ENCODE measurements at regions not wholly inside any gene's neighbourhood (a gene's known extent, or its start where the extent isn't known, plus 50 kb on each side); places are given as distances from the start of the nearest gene placed in this dataset.
"Not testable (repeated sequence)": the region's sequence is repeated elsewhere in the genome, so short reads cannot be mapped to it uniquely, and the experiment has no call there.

- no peak for DNase-seq
Observed at GRCh38 chr3:72082776-72083462, 298.0 kb upstream of the PROK2 start.

- no peak for DNase-seq
Observed at GRCh38 chr3:72082186-72082715, 297.3 kb upstream of the PROK2 start.

GRCh38 chr3:72081471-72082185 lies 296.7 kb upstream of the PROK2 start:
- no peak for DNase-seq

GRCh38 chr3:72080800-72081199 lies 295.9 kb upstream of the PROK2 start:
- DNase-seq: no peak

- DNase-seq: no peak
Observed at GRCh38 chr3:72080095-72080494, 295.1 kb upstream of the PROK2 start.

GRCh38 chr3:72079369-72079872 lies 294.5 kb upstream of the PROK2 start:
- DNase-seq: no peak

GRCh38 chr3:72078676-72079368 lies 293.9 kb upstream of the PROK2 start:
- DNase-seq: no peak

- DNase-seq: no peak
Observed at GRCh38 chr3:72077473-72078259, 292.7 kb upstream of the PROK2 start.

GRCh38 chr3:72075848-72076247 lies 290.9 kb upstream of the PROK2 start:
- DNase-seq: not testable (repeated sequence)

GRCh38 chr3:72071624-72072023 lies 286.7 kb upstream of the PROK2 start:
- no peak for DNase-seq

- no peak for DNase-seq
Observed at GRCh38 chr3:72070005-72070404, 285.1 kb upstream of the PROK2 start.

- no peak for DNase-seq
Observed at GRCh38 chr3:72069543-72069942, 284.6 kb upstream of the PROK2 start.

- DNase-seq: no peak
Observed at GRCh38 chr3:72068621-72069020, 283.7 kb upstream of the PROK2 start.

- DNase-seq: no peak
Observed at GRCh38 chr3:72067721-72068120, 282.8 kb upstream of the PROK2 start.

- DNase-seq: no peak
Observed at GRCh38 chr3:72065872-72066641, 281.1 kb upstream of the PROK2 start.

GRCh38 chr3:72065236-72065635 lies 280.3 kb upstream of the PROK2 start:
- DNase-seq: no peak

GRCh38 chr3:72064727-72065126 lies 279.8 kb upstream of the PROK2 start:
- not testable (repeated sequence) for DNase-seq

- no peak for DNase-seq
Observed at GRCh38 chr3:72062017-72062416, 277.1 kb upstream of the PROK2 start.

- DNase-seq: no peak
Observed at GRCh38 chr3:72060447-72061034, 275.6 kb upstream of the PROK2 start.

GRCh38 chr3:72058493-72059081 lies 273.6 kb upstream of the PROK2 start:
- DNase-seq: no peak

GRCh38 chr3:72055436-72055835 lies 270.5 kb upstream of the PROK2 start:
- DNase-seq: no peak

All from activated naive CD4-positive, alpha-beta T cell treated with Interleukin-2 at 50 U/mL for 16 hours (primary cell).